ENCODE measurements at regions not wholly inside any gene's neighbourhood (a gene's known extent, or its start where the extent isn't known, plus 50 kb on each side); places are given as distances from the start of the nearest gene placed in this dataset.

DNA sequence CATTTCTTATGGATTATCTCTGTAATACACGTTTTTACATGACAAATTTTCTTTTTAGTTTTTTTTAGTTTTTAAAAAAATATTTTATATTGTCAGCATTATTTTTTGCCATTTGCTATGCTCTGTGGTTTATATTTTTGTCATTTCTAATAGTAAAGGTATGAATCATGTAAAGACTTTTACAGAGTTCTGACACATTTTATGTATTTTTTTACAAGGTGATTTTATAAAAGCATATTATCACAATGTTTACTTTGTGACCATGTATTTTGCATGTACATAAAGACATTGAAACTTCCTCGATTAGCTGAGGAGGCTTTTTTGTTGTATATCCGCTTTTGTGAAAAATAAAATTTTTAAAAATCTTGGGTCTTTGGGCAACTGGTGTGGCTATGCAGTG lies 1705.1 kb downstream of the PCDH7 start:
- DNase-seq (ENCODE audit: low read depth), result no peak
- TF ChIP-seq, protein P1, sequence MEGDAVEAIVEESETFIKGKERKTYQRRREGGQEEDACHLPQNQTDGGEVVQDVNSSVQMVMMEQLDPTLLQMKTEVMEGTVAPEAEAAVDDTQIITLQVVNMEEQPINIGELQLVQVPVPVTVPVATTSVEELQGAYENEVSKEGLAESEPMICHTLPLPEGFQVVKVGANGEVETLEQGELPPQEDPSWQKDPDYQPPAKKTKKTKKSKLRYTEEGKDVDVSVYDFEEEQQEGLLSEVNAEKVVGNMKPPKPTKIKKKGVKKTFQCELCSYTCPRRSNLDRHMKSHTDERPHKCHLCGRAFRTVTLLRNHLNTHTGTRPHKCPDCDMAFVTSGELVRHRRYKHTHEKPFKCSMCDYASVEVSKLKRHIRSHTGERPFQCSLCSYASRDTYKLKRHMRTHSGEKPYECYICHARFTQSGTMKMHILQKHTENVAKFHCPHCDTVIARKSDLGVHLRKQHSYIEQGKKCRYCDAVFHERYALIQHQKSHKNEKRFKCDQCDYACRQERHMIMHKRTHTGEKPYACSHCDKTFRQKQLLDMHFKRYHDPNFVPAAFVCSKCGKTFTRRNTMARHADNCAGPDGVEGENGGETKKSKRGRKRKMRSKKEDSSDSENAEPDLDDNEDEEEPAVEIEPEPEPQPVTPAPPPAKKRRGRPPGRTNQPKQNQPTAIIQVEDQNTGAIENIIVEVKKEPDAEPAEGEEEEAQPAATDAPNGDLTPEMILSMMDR (conservative IDR thresholded peaks at IDR 0.05; ENCODE audit: low read depth, low read length), result no peak
- no peak overlapping the region for H3K4me3 ChIP-seq (ENCODE audit: low read depth, low read length)

DNA sequence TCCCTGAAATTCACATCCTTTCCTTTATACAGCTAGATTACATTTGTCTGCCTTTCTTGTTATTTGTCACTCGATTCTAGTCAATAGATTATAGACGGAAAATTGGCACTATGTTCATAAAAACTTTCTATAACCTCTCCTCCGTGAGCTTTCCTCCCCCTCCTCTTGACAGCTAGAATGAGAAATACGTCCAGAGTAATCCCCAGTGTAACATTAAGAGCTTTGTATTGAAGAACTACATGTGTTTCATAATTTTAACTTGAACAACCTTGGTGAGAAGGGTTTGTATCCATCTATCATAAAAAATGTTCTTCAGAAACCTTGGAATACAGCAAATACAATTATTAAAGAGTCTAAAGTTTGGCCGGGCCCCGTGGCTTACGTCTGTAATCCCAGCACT lies 1707.4 kb downstream of the PCDH7 start:
- TF ChIP-seq, protein P1 (conservative IDR thresholded peaks at IDR 0.05; ENCODE audit: low read depth, low read length), result no peak
- no peak overlapping the region for H3K4me3 ChIP-seq (ENCODE audit: low read depth, low read length)
- no peak for DNase-seq (ENCODE audit: low read depth)

DNA sequence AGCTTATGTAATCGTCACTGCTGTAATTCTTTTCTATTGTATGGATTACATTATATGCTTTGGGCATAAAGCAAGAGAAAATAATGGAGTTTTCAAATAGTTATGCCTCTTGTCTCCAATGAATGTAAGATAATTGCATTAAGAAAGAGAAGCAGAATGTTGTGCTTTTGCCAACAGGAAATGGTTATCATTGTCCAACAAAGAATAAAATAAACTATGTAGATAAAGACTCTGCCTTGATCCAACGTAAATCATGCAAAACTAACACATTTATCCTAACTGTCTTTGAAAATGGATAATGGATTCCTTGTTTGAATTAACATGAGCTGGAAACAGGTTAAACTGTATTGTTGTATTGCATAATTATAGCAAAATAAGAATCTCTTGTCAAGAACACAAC lies 1709.0 kb downstream of the PCDH7 start:
- H3K4me3 ChIP-seq (ENCODE audit: low read depth, low read length), result no peak overlapping the region
- DNase-seq (ENCODE audit: low read depth), result no peak
- TF ChIP-seq, protein P1 (conservative IDR thresholded peaks at IDR 0.05; ENCODE audit: low read depth, low read length), result no peak

DNA sequence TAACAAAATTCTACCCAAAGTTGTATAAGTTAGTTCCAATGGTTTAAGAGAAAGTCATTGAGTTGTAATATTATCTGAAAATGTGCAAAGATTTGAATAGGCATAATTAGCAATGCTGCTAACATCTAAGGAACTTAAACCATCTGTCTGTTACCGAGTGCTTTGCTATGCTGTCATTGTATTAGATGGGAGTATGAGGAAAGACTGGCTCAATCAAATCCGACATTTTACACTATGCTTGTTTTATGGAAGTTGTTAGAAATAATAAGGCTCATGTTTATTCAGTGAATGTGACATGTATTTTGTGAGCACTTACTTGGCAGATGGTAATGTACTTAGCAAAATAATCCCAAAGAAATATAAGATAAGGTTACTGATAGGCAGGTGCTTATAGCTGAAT lies 1715.1 kb downstream of the PCDH7 start:
- no peak for DNase-seq (ENCODE audit: low read depth)
- H3K4me3 ChIP-seq (ENCODE audit: low read depth, low read length), result no peak overlapping the region
- TF ChIP-seq, protein P1 (conservative IDR thresholded peaks at IDR 0.05; ENCODE audit: low read depth, low read length), result no peak

DNA sequence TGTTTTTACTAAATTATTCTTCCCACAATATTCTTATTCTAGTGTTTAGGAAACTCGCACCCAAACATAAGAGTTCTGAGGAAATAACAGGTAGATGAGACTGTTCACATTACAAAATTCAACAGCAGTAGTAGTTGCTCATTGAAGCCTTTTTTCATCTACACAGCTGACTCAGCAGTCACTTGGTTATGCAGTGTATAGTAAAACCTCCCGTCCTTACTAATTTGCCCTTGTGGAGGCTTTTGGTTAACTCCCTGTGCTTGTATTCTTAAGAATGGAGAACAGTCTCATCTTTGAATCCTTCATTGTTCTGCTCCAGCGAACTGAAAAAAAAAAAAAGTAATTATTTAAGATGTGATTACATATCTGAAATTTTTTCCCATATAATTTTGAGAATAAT lies 1716.6 kb downstream of the PCDH7 start:
- no peak for DNase-seq (ENCODE audit: low read depth)
- TF ChIP-seq, protein P1 (conservative IDR thresholded peaks at IDR 0.05; ENCODE audit: low read depth, low read length), result no peak

DNA sequence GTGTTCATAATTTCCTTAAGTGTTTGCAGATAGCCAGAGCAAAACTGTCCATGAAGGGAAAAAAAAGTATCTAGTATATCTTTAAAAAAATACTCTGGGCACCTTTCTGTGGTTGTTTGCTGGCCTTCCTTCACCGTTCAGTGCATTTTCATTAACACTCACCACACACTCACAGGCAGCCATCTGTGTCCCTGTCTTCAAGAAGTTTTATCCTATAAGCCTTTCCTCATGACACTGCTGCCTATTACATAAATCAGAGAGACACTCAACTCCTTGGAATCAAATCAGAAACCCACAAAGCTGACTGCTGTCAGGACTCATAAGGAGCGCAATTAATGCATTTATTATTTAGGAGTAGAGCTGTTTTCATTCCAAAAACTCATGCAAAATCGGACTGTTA lies 1720.2 kb downstream of the PCDH7 start:
- no peak overlapping the region for H3K4me3 ChIP-seq (ENCODE audit: low read depth, low read length)
- DNase-seq (ENCODE audit: low read depth), result peak; percentile 61
- TF ChIP-seq, protein P1 (conservative IDR thresholded peaks at IDR 0.05; ENCODE audit: low read depth, low read length), result no peak

More for the DNA sequence above, 1716.6 kb downstream of the PCDH7 start:
- no peak overlapping the region for H3K4me3 ChIP-seq (ENCODE audit: low read depth, low read length)

DNA sequence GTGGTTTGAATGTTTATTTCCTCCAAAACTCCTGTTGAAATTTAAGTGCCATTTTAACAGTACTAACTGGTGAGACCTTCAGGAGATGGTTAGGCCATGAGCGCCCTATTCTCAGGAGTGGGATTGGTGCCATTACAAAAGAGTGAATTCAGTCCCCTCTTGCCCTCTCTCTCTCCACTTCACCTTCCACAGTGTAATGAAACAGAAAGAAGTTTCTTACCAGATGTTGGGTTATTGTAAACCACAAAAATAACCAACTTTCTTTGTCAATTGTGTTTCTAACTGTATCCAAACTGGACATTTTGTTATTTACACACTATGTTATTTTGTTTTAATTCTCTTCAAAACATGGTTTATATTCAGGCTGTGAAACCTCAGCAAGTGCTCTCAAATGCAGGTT lies 1734.3 kb downstream of the PCDH7 start:
- DNase-seq (ENCODE audit: low read depth), result no peak
- TF ChIP-seq, protein P1 (conservative IDR thresholded peaks at IDR 0.05; ENCODE audit: low read depth, low read length), result no peak
- no peak overlapping the region for H3K4me3 ChIP-seq (ENCODE audit: low read depth, low read length)
